HTR-8/SVneo (cell line): ENCODE measurements at regions not wholly inside any gene's neighbourhood (a gene's known extent, or its start where the extent isn't known, plus 50 kb on each side); places are given as distances from the start of the nearest gene placed in this dataset.
"Not testable (repeated sequence)": the region's sequence is repeated elsewhere in the genome, so short reads cannot be mapped to it uniquely, and the experiment has no call there.

ENCODE experiments used
- DNase-seq: peaks from one replicate; pipeline ENCODE4 v3.0.0; 2011; ENCODE audit warnings: low spot score, mixed read lengths; ENCODE audit not compliant: insufficient read length
- FAIRE-seq: peaks from 2 replicates; lab custom pipeline; 2011; peaks lifted over from hg19 to GRCh38; lab: Jason Lieb, UNC

- no peak for DNase-seq
- FAIRE-seq, result no peak
Measured at GRCh38 chr9:85487872-85488271, 253.9 kb downstream of the AGTPBP1 start.

- FAIRE-seq, result no peak
- DNase-seq, result no peak
Measured at GRCh38 chr9:85484235-85484634, 257.5 kb downstream of the AGTPBP1 start.

GRCh38 chr9:85483208-85483607 lies 258.5 kb downstream of the AGTPBP1 start:
- no peak for DNase-seq
- FAIRE-seq, result no peak

GRCh38 chr9:85479305-85479704 lies 262.4 kb downstream of the AGTPBP1 start:
- no peak for DNase-seq
- FAIRE-seq, result no peak

GRCh38 chr9:85478847-85479246 lies 262.9 kb downstream of the AGTPBP1 start:
- FAIRE-seq (no peak), DNase-seq (no peak)

- DNase-seq, FAIRE-seq: not testable (repeated sequence)
Measured at GRCh38 chr9:85474896-85475295, 266.9 kb downstream of the AGTPBP1 start.

GRCh38 chr9:85471791-85472190 lies 270.0 kb downstream of the AGTPBP1 start:
- FAIRE-seq (no peak), DNase-seq (no peak)

GRCh38 chr9:85469041-85469440 lies 272.7 kb downstream of the AGTPBP1 start:
- FAIRE-seq, result no peak
- DNase-seq, result no peak

- no peak for DNase-seq
- no peak for FAIRE-seq
Measured at GRCh38 chr9:85466834-85467233, 274.9 kb downstream of the AGTPBP1 start.

GRCh38 chr9:85458114-85458864 lies 283.5 kb downstream of the AGTPBP1 start:
- DNase-seq, FAIRE-seq: not testable (repeated sequence)

- FAIRE-seq (no peak), DNase-seq (no peak)
Measured at GRCh38 chr9:85453850-85454249, 287.9 kb downstream of the AGTPBP1 start.

GRCh38 chr9:85452841-85453240 lies 288.9 kb downstream of the AGTPBP1 start:
- no peak for FAIRE-seq
- no peak for DNase-seq

- DNase-seq (no peak), FAIRE-seq (no peak)
Measured at GRCh38 chr9:85451680-85452079, 290.1 kb downstream of the AGTPBP1 start.

GRCh38 chr9:85445887-85446286 lies 295.9 kb downstream of the AGTPBP1 start:
- DNase-seq, result no peak
- no peak for FAIRE-seq

GRCh38 chr9:85444243-85444642 lies 297.5 kb downstream of the AGTPBP1 start:
- FAIRE-seq (no peak), DNase-seq (no peak)

- DNase-seq (no peak), FAIRE-seq (no peak)
Measured at GRCh38 chr9:85443190-85443598, 298.6 kb downstream of the AGTPBP1 start.

- FAIRE-seq, result no peak
Measured at GRCh38 chr9:85439791-85440190, 302.0 kb downstream of the AGTPBP1 start.

GRCh38 chr9:85433956-85434355 lies 307.8 kb downstream of the AGTPBP1 start:
- DNase-seq, FAIRE-seq: not testable (repeated sequence)

More at GRCh38 chr9:85439791-85440190, 302.0 kb downstream of the AGTPBP1 start:
- DNase-seq, result no peak

GRCh38 chr9:85433551-85433950 lies 308.2 kb downstream of the AGTPBP1 start:
- FAIRE-seq, result not testable (repeated sequence)

GRCh38 chr9:85433046-85433445 lies 308.7 kb downstream of the AGTPBP1 start:
- DNase-seq, result no peak
- no peak for FAIRE-seq

More at GRCh38 chr9:85433551-85433950, 308.2 kb downstream of the AGTPBP1 start:
- DNase-seq, result not testable (repeated sequence)

GRCh38 chr9:85432599-85432998 lies 309.2 kb downstream of the AGTPBP1 start:
- no peak for FAIRE-seq
- DNase-seq, result no peak
